NCI-H1105 treated with DMSO at 0.1 percent for 48 hours (cell line): ENCODE measurements at regions not wholly inside any gene's neighbourhood (a gene's known extent, or its start where the extent isn't known, plus 50 kb on each side); places are given as distances from the start of the nearest gene placed in this dataset.
"Not testable (repeated sequence)": the region's sequence is repeated elsewhere in the genome, so short reads cannot be mapped to it uniquely, and the experiment has no call there.

Source experiments
- DNase-seq: peaks from one replicate; lab custom pipeline; 2025; lab: John Stamatoyannopoulos, UW

DNA sequence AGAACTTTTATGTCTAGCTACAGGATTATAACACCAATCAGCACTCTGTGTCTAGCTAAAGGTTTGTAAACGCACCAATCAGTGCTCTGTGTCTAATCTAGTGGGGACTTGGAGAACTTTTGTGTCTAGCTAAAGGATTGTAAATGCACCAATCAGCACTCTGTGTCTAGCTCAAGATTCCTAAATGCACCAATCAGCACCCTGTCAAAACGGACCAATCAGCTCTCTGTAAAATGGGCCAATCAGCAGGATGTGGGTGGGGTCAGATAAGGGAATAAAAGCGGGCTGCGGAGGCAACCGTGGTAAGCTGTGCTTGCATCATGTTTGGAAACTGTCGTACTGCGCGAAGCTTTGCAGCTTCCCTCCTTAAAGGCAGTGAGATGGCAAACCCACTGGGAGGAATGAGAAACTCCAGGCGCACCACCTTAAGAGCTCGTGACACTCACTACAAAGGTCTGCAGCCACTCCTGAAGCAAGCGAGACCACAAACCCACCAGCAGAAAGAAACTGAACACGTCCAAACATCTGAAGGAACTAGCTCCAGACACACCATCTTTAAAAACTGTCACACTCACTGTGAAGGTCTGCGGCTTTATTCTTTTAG is 112.1 kb upstream of the DUSP22 start:
- not testable (repeated sequence) for DNase-seq

DNA sequence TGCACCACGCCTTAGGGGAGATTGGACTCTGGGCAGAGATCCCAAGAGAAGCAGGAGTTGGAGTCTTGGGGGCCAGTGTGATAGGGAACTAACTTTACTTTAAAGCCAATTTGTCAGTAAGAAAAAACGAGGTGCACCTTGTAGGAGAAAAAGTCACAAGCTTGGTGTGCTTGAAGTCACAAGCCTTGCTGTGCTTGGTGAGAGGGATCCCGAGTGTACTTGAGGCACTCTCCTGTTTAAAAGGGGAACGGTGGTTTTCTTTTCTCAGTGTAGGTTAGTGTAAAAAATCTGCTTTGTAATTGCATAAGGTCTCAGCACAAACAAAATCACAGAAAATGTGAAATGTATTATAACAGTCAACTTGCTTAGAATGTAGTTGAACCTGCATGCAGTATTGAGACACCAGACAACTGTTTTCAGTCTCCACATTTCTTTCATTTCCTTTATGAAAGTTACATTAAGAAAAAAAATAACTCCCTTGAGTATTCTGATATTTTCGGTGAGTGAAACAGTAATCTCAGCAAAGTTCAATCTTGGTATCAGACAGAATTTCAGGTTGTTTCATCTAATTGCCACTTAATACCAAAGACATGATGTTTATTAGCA is 111.1 kb upstream of the DUSP22 start:
- DNase-seq = no peak

DNA sequence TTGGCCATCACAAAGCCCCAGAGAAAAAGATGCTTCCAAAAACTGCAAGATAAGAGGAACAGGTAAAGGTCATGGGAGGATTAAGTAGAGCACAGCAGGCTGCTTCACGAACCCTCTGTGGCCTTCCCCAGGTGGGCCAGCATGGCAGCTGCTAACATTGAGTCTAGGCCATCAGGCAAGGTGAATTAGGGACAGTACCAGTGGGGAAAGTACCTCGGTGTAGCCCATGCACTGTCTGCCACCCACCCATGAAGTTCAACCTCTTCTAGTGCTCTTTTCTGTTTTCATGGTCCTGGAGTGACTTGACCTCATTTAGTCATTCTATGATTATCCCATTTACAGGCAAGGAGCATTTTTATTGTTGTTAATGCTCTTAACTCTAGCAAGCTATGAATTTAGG is 108.6 kb upstream of the DUSP22 start:
- no peak for DNase-seq

GRCh38 chr6:184161-184700 is 108.1 kb upstream of the DUSP22 start:
- no peak for DNase-seq

GRCh38 chr6:186340-186965 is 105.8 kb upstream of the DUSP22 start:
- DNase-seq = no peak

DNA sequence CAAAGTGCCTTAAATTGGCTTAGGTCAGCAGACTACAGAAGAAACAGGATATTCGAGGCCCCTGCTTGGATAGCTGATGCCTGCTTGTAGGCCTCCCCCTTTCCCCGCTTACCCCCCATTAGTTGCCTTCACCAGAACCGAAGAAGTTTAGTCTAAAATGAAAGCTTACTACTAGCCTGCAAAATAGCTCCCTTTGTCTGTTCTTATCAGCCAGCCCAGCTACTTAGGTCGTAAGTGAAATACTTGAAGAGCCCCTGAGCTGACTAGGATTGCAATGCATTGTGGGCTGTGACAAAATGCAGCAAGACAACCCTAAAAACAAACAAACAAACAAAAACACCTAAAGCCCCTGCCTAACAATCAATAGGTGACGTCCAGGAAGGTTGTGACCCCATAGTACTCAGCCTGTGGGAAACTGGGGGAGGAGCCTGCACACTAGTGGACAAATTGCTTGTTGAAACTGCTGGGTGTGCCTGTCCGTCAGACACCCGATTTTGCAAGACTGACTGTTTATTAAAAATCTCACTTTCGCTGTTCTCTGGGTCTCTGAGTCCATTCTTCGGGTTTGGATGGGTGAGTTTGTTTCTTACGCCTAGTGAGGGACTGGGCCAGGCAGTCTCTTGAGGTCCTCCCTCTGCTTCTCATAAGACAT is 105.0 kb upstream of the DUSP22 start:
- DNase-seq = no peak

DNA sequence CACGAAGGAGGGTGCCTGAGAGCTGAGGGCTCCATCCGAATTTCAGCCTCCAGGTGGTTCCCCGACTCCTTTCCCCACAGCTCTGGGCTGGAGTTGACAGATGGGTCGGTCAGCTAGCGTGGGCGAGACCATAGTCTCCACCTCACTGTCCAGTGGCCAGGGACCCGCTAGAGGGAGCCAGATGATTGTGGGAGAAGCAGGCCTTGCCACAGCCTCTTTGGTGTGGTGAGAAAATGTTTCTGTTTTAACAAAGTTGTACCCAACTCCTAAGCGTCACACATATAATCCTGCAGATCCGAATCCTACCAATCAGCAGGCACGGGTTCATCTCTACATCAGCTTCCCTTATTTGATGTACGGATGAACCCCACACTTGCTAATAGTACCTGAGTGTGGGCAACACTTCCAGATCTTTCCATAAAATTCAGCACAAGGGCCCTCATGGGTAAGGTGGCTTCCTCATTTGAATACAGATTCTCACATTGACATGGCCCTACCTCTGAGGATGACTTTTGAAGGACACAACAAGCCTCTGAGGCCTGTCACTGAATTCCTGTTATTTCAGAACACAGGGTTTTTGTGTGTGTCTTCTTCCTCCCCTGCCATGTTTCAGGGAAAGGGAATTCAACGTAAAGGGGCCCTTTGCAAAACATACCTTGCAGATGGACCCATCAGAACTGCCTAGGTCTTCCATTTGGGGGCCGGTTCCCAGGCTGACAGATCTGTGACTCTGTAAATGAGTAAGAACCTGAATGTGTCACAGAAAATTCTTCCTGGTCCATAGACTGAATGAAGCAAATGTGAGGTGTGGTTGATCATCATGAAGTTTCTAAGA is 103.2 kb upstream of the DUSP22 start:
- peak; percentile 68 for DNase-seq

DNA sequence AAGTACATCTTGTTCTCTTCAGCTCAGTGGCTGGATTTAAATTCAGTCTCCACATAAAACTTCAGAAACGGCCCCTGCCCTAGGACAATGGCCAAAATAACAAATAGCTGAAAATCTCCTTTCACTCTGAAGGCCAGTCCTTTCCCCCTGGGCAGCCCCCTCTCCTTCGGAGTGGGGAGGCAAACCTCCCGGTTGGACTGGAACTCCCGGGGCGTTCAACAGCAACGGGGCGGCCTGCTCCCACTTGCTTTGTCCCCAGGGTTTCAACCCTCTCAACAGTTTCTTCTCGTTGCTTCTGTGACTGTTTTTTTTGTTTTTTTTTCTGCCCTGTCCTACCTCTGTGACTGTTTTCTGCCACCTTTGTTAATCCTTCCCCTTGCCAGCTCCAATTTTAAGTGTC is 102.6 kb upstream of the DUSP22 start:
- DNase-seq = no peak

DNA sequence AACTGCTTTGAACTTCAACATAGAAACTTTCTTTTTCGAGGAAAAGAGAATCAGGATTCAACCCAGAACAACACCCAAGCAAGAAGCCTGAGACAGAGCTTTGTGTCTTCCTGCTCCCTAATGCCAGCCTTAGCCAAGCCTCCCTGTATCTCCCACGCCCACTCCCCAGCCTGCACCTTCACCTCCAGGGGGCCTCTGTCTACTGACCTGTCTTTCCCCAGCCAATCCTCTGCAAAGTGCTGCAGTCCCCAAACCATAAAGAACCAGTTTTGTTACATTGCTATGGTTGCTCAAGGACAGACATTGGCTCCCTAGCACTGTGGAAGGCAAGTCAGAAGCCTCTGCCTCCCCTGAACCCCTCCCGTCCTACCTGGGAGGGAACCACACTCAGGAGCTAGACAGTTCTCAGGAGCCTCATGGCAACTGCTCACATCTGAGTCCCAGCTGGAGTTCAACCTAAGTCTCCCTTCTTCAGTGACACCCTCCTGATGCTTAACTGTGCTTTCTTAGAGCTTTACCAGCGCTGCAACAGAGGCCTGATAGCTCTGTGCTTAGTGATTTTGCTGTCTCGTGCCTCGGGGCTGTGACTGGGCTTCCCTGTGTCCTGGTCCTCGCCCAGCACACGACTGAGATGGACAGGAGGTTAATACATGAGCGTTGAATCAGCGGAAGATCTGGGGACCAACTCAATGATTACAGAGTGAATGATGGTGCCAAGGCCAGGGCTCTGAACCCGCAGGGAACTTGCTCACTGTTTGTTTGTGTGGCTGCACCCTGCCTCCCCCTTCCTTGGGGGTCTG is 101.5 kb upstream of the DUSP22 start:
- peak; percentile 1 for DNase-seq

- no peak for DNase-seq
Observed at GRCh38 chr6:191487-192312, 100.6 kb upstream of the DUSP22 start.

- no peak for DNase-seq
Observed at GRCh38 chr6:192313-192664, 100.0 kb upstream of the DUSP22 start.

DNA sequence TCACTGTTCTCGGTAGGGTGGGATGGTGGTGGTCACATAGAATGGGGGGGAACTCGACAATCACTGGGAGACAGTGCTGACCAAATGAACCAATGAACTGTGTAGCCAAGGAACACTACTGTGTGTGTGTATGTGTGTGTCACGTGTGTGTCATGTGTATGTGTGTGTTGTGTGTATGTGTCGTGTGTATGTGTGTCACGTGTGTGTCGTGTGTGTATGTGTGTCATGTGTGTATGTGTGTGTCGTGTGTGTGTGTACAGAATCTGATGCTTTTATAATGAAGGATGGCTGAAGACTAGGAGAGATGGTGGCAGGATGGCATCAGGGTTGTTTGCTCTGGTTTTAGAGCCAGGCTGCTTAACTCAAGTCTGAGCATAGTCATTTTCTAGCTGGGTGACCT is 99.1 kb upstream of the DUSP22 start:
- no peak for DNase-seq

- DNase-seq = no peak
Observed at GRCh38 chr6:193773-194310, 98.4 kb upstream of the DUSP22 start.

GRCh38 chr6:195861-196360 is 96.4 kb upstream of the DUSP22 start:
- no peak for DNase-seq

DNA sequence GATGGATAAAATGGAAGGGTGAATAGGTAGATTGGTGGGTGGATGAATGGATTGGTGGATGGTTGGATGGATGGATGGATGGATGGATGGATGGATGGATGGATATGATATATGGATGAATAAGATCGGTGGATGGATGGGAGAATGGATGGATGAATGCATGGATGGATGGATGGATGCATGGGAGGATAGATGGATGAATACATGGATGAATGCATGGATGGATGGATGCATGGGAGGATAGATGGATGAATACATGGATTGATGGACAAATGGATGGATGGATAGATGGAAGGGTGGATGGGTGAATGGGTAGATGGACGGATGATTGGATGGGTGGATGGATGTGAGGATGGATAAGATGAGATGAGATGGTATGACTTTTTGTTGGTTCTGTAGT is 95.7 kb upstream of the DUSP22 start:
- no peak for DNase-seq

DNA sequence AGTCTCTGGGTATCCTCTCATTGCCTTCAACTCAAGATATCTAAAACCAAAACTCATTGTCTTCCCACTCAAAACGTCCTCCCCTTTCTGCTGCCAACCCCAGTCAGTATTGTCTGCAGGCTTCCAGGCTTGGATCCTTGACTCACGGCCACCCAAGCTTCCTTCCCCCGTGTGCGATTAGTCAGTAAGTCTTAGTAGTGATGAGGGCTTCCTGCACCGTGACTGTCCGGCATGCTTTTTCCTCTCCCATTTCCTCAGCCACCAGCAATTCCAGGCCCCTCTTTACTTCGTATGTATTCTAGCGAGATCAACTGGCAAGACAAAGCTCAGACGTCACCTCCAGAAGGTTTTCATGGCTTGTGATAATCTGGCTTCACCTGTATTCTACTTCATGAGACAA is 88.6 kb upstream of the DUSP22 start:
- DNase-seq = no peak

- no peak for DNase-seq
Observed at GRCh38 chr6:206264-206663, 86.0 kb upstream of the DUSP22 start.

DNA sequence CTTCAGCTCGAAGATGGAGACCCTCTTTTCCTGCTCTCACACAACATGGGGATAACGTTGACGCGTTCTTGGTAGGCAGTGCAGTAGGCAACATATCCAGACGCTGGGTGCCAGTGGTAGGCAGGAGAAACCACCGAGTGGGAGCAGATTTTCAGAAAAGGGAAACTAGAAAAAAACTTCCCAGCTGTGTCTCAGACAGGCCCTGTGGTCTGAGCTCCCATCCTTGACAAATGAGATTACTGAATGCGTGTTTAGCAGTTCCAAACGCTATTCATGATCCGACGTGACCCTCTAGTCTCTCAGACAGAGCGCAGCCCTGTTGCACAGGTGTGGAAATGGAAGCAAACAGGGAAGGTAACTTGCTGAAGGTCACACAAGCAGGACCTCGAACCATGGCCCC is 83.9 kb upstream of the DUSP22 start:
- no peak for DNase-seq

DNA sequence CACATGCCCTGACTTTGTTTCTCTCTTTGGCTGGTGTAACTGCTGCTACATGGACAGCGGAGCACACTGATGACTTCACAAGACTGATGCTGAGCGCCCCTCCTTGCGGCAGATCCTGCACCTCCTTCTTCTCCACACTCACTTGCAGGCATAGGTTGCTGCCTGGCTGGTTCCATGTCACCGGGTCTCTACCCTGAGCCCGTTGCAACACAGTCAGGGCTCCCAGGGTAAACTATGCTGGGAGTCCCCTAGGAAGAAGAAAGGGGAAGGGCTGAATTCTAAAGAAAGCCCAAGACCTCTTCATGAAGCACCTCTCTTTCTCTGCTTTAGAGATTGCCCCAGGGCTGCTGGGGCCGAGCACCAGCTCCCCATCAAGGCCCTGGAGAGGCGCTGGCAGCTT is 83.3 kb upstream of the DUSP22 start:
- no peak for DNase-seq
